ENCODE measurements at regions not wholly inside any gene's neighbourhood (a gene's known extent, or its start where the extent isn't known, plus 50 kb on each side); places are given as distances from the start of the nearest gene placed in this dataset.
"Not testable (repeated sequence)": the region's sequence is repeated elsewhere in the genome, so short reads cannot be mapped to it uniquely, and the experiment has no call there.

DNA sequence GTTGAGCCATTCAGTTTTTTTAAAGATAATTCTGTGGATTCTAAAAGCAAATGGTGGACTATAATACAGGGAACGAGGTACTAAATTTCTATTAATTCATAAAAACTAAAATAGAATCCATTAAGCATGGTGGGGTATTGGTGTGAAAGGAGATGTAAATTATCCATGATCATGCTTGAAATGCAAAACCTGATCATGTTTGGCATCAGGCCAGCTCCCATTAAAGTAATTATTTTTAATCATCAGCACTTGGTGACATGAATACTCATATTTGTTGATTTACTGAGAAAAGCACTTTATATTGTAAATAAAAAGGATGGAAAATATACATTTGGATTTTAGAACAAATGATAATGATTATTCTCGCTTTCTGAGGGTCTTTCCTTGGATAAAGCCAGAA is 232.3 kb upstream of the MEIS1 start:
- intact Hi-C loops (cut with micrococcal nuclease) = no loop called here
- H3K4me1 Mint-ChIP-seq = no peaks in the 10 kb centered on the region
- no peak for DNase-seq
- no peak overlapping the region for H3K27ac Mint-ChIP-seq
- H3K4me3 Mint-ChIP-seq = no peak overlapping the region
- H3K9me3 Mint-ChIP-seq = no peaks in the 10 kb centered on the region
- H3K27me3 Mint-ChIP-seq = no peaks in the 10 kb centered on the region
- no peaks in the 10 kb centered on the region for H3K36me3 Mint-ChIP-seq (ENCODE audit: low read depth)

GRCh38 chr2:66201242-66201641 is 233.7 kb upstream of the MEIS1 start:
- no peak overlapping the region for H3K4me3 Mint-ChIP-seq
- no peak for DNase-seq
- H3K27me3 Mint-ChIP-seq = no peaks in the 10 kb centered on the region
- no peaks in the 10 kb centered on the region for H3K4me1 Mint-ChIP-seq
- no peak overlapping the region for H3K27ac Mint-ChIP-seq
- intact Hi-C loops (cut with micrococcal nuclease) = no loop called here
- no peaks in the 10 kb centered on the region for H3K36me3 Mint-ChIP-seq (ENCODE audit: low read depth)
- H3K9me3 Mint-ChIP-seq = no peaks in the 10 kb centered on the region

GRCh38 chr2:66198873-66199272 is 236.1 kb upstream of the MEIS1 start:
- Mint-ChIP-seq H3K36me3 (ENCODE audit: low read depth) (no peaks in the 10 kb centered on the region), H3K27ac (no peak overlapping the region), H3K9me3 (no peaks in the 10 kb centered on the region), H3K27me3 (no peaks in the 10 kb centered on the region), H3K4me3 (no peak overlapping the region), H3K4me1 (no peaks in the 10 kb centered on the region)
- DNase-seq = no peak
- intact Hi-C loops (cut with micrococcal nuclease) = no loop called here

DNA sequence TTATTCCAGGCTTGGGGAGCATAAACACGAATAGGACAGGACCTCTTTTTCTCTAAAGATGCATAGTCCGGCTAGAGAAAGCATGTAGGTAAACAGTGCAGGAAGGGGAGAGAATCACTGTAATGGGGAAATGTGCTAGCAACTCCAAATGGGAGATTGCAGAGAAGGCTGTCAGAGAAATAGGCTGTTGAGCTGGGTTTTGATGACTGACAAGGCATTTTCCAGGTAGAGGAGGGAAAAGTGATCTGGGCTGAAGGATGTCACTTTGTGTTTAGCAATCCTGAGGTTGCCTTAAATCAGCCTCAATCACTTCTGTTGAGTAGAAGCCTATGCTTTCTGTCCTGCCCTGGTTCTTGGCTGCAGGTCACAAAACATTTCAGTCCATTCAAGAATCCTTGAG is 242.0 kb upstream of the MEIS1 start:
- Mint-ChIP-seq H3K9me3 (no peaks in the 10 kb centered on the region), H3K4me3 (no peak overlapping the region)

DNA sequence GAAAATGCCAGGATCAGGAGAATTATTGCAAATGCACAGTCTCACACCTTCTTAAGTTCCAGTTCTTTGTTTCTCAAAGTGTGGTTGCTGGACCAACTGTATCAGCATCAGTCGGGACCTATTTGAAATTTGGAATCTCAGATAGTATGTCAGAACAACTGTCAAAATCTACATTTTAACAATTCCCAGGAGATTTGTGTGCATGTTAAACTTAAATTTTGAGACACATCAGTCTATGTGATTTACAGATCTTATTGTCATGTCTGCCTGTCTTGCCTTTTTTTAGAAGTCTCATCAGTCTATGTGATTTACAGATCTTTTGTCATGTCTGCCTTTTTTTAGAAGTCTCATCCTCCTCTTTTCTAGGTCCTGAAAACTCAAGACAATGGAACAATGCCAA is 243.6 kb upstream of the MEIS1 start:
- no peak for DNase-seq
- H3K4me1 Mint-ChIP-seq = no peaks in the 10 kb centered on the region
- intact Hi-C loops (cut with micrococcal nuclease) = no loop called here
- no peaks in the 10 kb centered on the region for H3K36me3 Mint-ChIP-seq (ENCODE audit: low read depth)
- H3K9me3 Mint-ChIP-seq = no peaks in the 10 kb centered on the region
- H3K27ac Mint-ChIP-seq = no peak overlapping the region
- H3K27me3 Mint-ChIP-seq = no peaks in the 10 kb centered on the region
- H3K4me3 Mint-ChIP-seq = no peak overlapping the region

More for the DNA sequence above, 242.0 kb upstream of the MEIS1 start:
- Mint-ChIP-seq H3K4me1 (no peaks in the 10 kb centered on the region), H3K27ac (no peak overlapping the region), H3K36me3 (ENCODE audit: low read depth) (no peaks in the 10 kb centered on the region), H3K27me3 (no peaks in the 10 kb centered on the region)
- DNase-seq = no peak
- intact Hi-C loops (cut with micrococcal nuclease) = no loop called here

DNA sequence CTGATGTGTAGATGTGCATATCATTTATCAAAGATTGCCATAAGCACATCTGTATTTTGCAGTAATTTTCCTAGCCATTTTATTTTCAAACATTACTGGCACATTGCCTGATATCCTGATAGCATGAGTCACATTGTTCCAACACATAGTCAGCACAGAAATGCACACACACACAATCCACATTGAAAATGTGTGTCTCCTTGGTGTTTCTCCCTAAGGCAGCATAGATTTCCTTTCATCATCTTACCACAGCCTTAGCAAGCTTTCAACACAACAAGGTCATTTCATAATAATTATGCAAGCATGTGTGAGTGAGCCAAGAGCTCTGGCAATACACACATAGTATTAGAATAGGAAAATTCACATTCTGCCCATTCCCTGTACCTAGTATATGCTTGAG is 245.4 kb upstream of the MEIS1 start:
- DNase-seq = no peak
- H3K27ac Mint-ChIP-seq = no peak overlapping the region
- intact Hi-C loops (cut with micrococcal nuclease) = no loop called here
- no peak overlapping the region for H3K4me3 Mint-ChIP-seq
- no peaks in the 10 kb centered on the region for H3K9me3 Mint-ChIP-seq
- H3K4me1 Mint-ChIP-seq = no peaks in the 10 kb centered on the region
- H3K36me3 Mint-ChIP-seq (ENCODE audit: low read depth) = no peaks in the 10 kb centered on the region
- H3K27me3 Mint-ChIP-seq = no peaks in the 10 kb centered on the region

GRCh38 chr2:66186537-66186936 is 248.4 kb upstream of the MEIS1 start:
- Mint-ChIP-seq H3K9me3 (no peaks in the 10 kb centered on the region), H3K36me3 (ENCODE audit: low read depth) (no peaks in the 10 kb centered on the region), H3K27me3 (no peaks in the 10 kb centered on the region), H3K4me3 (no peak overlapping the region), H3K27ac (no peak overlapping the region), H3K4me1 (no peaks in the 10 kb centered on the region)
- no peak for DNase-seq
- intact Hi-C loops (cut with micrococcal nuclease) = no loop called here

- H3K27me3 Mint-ChIP-seq = no peaks in the 10 kb centered on the region
- H3K36me3 Mint-ChIP-seq (ENCODE audit: low read depth) = no peaks in the 10 kb centered on the region
- no peak for DNase-seq
- H3K4me1 Mint-ChIP-seq = no peaks in the 10 kb centered on the region
- intact Hi-C loops (cut with micrococcal nuclease) = no loop called here
- H3K27ac Mint-ChIP-seq = no peak overlapping the region
- H3K9me3 Mint-ChIP-seq = no peaks in the 10 kb centered on the region
- no peak overlapping the region for H3K4me3 Mint-ChIP-seq
These were observed 249.3 kb upstream of the MEIS1 start for GRCh38 chr2:66185497-66186054.

GRCh38 chr2:66177128-66177796 is 257.7 kb upstream of the MEIS1 start:
- H3K4me3 Mint-ChIP-seq; H3K9me3 Mint-ChIP-seq; intact Hi-C loops (cut with micrococcal nuclease); DNase-seq; H3K27me3 Mint-ChIP-seq; H3K36me3 Mint-ChIP-seq (ENCODE audit: low read depth); H3K4me1 Mint-ChIP-seq; H3K27ac Mint-ChIP-seq: not testable (repeated sequence)

GRCh38 chr2:66174491-66174890 is 260.4 kb upstream of the MEIS1 start:
- intact Hi-C loops (cut with micrococcal nuclease) = no loop called here
- Mint-ChIP-seq H3K4me3 (no peak overlapping the region), H3K36me3 (ENCODE audit: low read depth) (no peaks in the 10 kb centered on the region), H3K27me3 (no peaks in the 10 kb centered on the region), H3K4me1 (no peaks in the 10 kb centered on the region), H3K27ac (no peak overlapping the region), H3K9me3 (no peaks in the 10 kb centered on the region)
- DNase-seq = no peak

- no peak for DNase-seq
- Mint-ChIP-seq H3K4me3 (no peak overlapping the region), H3K4me1 (no peaks in the 10 kb centered on the region), H3K27ac (no peak overlapping the region), H3K27me3 (no peaks in the 10 kb centered on the region), H3K36me3 (ENCODE audit: low read depth) (no peaks in the 10 kb centered on the region), H3K9me3 (no peaks in the 10 kb centered on the region)
- intact Hi-C loops (cut with micrococcal nuclease) = no loop called here
These were observed 261.3 kb upstream of the MEIS1 start for GRCh38 chr2:66173645-66174044.

DNA sequence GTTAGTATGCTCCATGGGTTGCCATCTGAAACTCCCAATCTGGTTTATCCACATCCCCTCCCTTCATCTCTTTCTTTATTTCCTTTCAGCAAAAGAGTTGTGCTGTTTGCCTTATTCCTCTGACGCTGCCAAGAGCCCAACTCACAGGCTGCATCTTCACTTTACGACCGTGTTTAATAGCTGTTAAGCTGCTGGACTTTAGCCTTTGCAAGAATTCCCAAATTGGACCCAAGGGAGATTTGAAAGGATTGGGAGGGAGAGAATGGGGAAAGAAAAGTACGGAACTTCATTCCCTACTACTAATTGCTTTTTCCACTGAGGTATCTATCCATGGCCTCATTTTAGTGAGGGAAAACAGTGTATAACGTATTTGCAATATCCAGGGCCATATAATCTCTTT is 263.4 kb upstream of the MEIS1 start:
- DNase-seq = no peak
- intact Hi-C loops (cut with micrococcal nuclease) = no loop called here
- Mint-ChIP-seq H3K27me3 (no peaks in the 10 kb centered on the region), H3K4me1 (no peaks in the 10 kb centered on the region), H3K9me3 (no peaks in the 10 kb centered on the region), H3K36me3 (ENCODE audit: low read depth) (no peaks in the 10 kb centered on the region), H3K27ac (no peak overlapping the region), H3K4me3 (no peak overlapping the region)

DNA sequence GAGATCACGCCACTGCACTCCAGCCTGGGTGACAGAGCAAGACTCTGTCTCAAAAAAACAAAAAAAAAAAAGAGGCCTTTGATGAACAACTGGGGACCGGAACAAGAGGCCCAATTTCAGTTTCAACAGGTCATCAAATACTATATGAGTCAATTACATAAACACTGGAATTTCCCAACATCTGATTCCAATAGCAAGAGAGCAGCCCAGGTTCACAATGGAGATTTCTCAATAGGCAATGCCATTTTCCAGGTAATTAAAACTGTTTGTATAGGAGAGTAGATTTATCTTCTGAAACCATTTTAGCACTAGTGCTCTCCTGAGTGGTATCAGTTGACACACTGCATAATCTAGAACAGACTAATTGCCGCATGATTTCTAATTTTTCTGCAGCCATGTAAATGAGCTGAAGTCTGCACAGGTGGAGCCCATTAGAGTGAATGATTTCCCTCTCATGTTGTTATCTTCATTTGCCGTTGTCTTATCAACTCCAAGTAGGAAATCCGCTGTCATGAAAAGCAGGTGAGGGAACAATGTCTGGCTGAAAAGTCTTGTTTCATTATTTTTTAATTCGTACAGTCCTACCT is 264.1 kb upstream of the MEIS1 start:
- no peaks in the 10 kb centered on the region for H3K4me1 Mint-ChIP-seq
- DNase-seq = no peak
- no peaks in the 10 kb centered on the region for H3K36me3 Mint-ChIP-seq (ENCODE audit: low read depth)
- H3K27me3 Mint-ChIP-seq = no peaks in the 10 kb centered on the region
- no peak overlapping the region for H3K4me3 Mint-ChIP-seq
- intact Hi-C loops (cut with micrococcal nuclease) = no loop called here
- no peak overlapping the region for H3K27ac Mint-ChIP-seq
- H3K9me3 Mint-ChIP-seq = no peaks in the 10 kb centered on the region

- Mint-ChIP-seq H3K36me3 (ENCODE audit: low read depth) (no peaks in the 10 kb centered on the region), H3K27ac (no peak overlapping the region), H3K27me3 (no peaks in the 10 kb centered on the region), H3K4me1 (no peaks in the 10 kb centered on the region), H3K9me3 (no peaks in the 10 kb centered on the region), H3K4me3 (no peak overlapping the region)
- intact Hi-C loops (cut with micrococcal nuclease) = no loop called here
- DNase-seq = no peak
These were observed 265.8 kb upstream of the MEIS1 start for GRCh38 chr2:66169076-66169475.

GRCh38 chr2:66164470-66164869 is 270.5 kb upstream of the MEIS1 start:
- H3K27ac Mint-ChIP-seq = no peak overlapping the region
- no peaks in the 10 kb centered on the region for H3K9me3 Mint-ChIP-seq
- no peaks in the 10 kb centered on the region for H3K36me3 Mint-ChIP-seq (ENCODE audit: low read depth)
- H3K27me3 Mint-ChIP-seq = no peaks in the 10 kb centered on the region
- intact Hi-C loops (cut with micrococcal nuclease) = no loop called here
- no peaks in the 10 kb centered on the region for H3K4me1 Mint-ChIP-seq
- H3K4me3 Mint-ChIP-seq = no peak overlapping the region
- DNase-seq = no peak

Data from activated CD4-positive, alpha-beta T cell treated with anti-CD3 and anti-CD28 coated beads, Interleukin-2, amount 10 ng/mL, durations not matched to agents 24 days and 14 days (primary cell).